GM23338 (cell line): ENCODE measurements at regions not wholly inside any gene's neighbourhood (a gene's known extent, or its start where the extent isn't known, plus 50 kb on each side); places are given as distances from the start of the nearest gene placed in this dataset.

ENCODE experiments used
- ATAC-seq: fragments of 200-7000 bp; cut with Tn5 transposase; 3 replicates; pipeline ENCODE4 v1.9.1; 2020
- DNase-seq: peaks from one replicate; pipeline ENCODE4 v3.0.0-alpha.2; 2015; ENCODE audit warnings: low spot score
- H2AFZ ChIP-seq: fragments of 200-600 bp; sonication (generic); 2 replicates; pipeline ENCODE4 v1.8.0; 2016; ENCODE audit warnings: antibody characterized with exemption, mild to moderate bottlenecking, moderate library complexity
- H3F3A ChIP-seq: fragments of 200-600 bp; sonication (generic); replicated peaks from 2 replicates; pipeline ENCODE4 v1.8.0; 2017; ENCODE audit warnings: antibody characterized with exemption, mixed run types, low read depth
- H3K27ac ChIP-seq: fragments of 200-600 bp; sonication (generic); 2 replicates; pipeline ENCODE4 v1.6.1; 2016; ENCODE audit warnings: low read depth
- H3K27me3 ChIP-seq: fragments of 200-600 bp; sonication (generic); 2 replicates; pipeline ENCODE4 v1.8.0; 2016; ENCODE audit warnings: mild to moderate bottlenecking, mixed run types, moderate library complexity; ENCODE audit not compliant: insufficient read depth
- H3K36me3 ChIP-seq: fragments of 200-600 bp; sonication (generic); 2 replicates; pipeline ENCODE4 v1.8.0; 2016; ENCODE audit warnings: mild to moderate bottlenecking; ENCODE audit not compliant: insufficient read depth
- H3K4me1 ChIP-seq: fragments of 200-600 bp; sonication (generic); 2 replicates; pipeline ENCODE4 v1.8.0; 2016; ENCODE audit warnings: mild to moderate bottlenecking, moderate library complexity; ENCODE audit not compliant: insufficient read depth
- H3K4me2 ChIP-seq: fragments of 200-600 bp; sonication (generic); 2 replicates; pipeline ENCODE4 v1.7.1; 2017; ENCODE audit warnings: mixed run types
- H3K4me3 ChIP-seq: fragments of 200-600 bp; sonication (generic); 2 replicates; pipeline ENCODE4 v1.6.1; 2016; ENCODE audit warnings: mixed run types
- H3K79me2 ChIP-seq: fragments of 200-600 bp; sonication (generic); replicated peaks from 2 replicates; pipeline ENCODE4 v1.8.0; 2017; ENCODE audit warnings: mild to moderate bottlenecking; ENCODE audit not compliant: insufficient read depth
- H3K9me2 ChIP-seq: fragments of 200-600 bp; sonication (generic); 2 replicates; pipeline ENCODE4 v1.8.0; 2017; ENCODE audit not compliant: insufficient read depth
- H4K20me1 ChIP-seq: fragments of 200-600 bp; sonication (generic); replicated peaks from 2 replicates; pipeline ENCODE4 v1.8.0; 2017; ENCODE audit warnings: mild to moderate bottlenecking; ENCODE audit not compliant: insufficient read depth
- H3K27ac Mint-ChIP-seq: 2 replicates; pipeline ENCODE4 v1.8.0; 2020; ENCODE audit warnings: inconsistent platforms, mild to moderate bottlenecking, moderate library complexity, mixed read lengths
- H3K27me3 Mint-ChIP-seq: 3 replicates; pipeline ENCODE4 v1.8.0; 2022; ENCODE audit warnings: low read depth, mild to moderate bottlenecking, moderate library complexity, mixed read lengths, inconsistent platforms; ENCODE audit not compliant: insufficient read depth, poor library complexity
- H3K36me3 Mint-ChIP-seq: 3 replicates; pipeline ENCODE4 v1.8.0; 2021; ENCODE audit warnings: low read depth, mild to moderate bottlenecking, inconsistent platforms, moderate library complexity, mixed read lengths
- H3K4me1 Mint-ChIP-seq: 3 replicates; pipeline ENCODE4 v1.8.0; 2020; ENCODE audit warnings: mild to moderate bottlenecking, inconsistent platforms, mixed read lengths
- H3K4me3 Mint-ChIP-seq: 3 replicates; pipeline ENCODE4 v1.8.0; 2021; ENCODE audit warnings: moderate library complexity, mild to moderate bottlenecking, inconsistent platforms, mixed read lengths
- H3K9me3 Mint-ChIP-seq: 3 replicates; pipeline ENCODE4 v1.8.0; 2020; ENCODE audit warnings: moderate library complexity, mild to moderate bottlenecking, inconsistent platforms, mixed read lengths
- CREB1 ChIP-seq: fragments of 250-450 bp; sonication (Bioruptor Pico); IDR thresholded peaks from 2 replicates; pipeline ENCODE4 v1.5.0; 2020; ENCODE audit warnings: low read depth, mild to moderate bottlenecking, moderate library complexity
- CTCF ChIP-seq, 2 experiments: fragments of 200-600 bp in 1 of 2; sonication (generic) in 1 of 2; conservative IDR thresholded peaks; 2 replicates each; pipeline versions ENCODE4 v1.5.1 to v1.6.1; 2016 to 2017; ENCODE audit warnings: antibody characterized with exemption in 2 of 2, low read depth in 2 of 2, mild to moderate bottlenecking in 2 of 2, moderate library complexity in 1 of 2
- EZH2 ChIP-seq: fragments of 200-600 bp; sonication (generic); IDR thresholded peaks from one replicate; pipeline ENCODE4 v1.8.0; 2017; ENCODE audit warnings: antibody characterized with exemption, mild to moderate bottlenecking, low read depth; ENCODE audit not compliant: unreplicated experiment
- EZH2phosphoT487 ChIP-seq: fragments of 200-600 bp; sonication (generic); IDR thresholded peaks from one replicate; pipeline ENCODE4 v1.8.1; 2018; ENCODE audit warnings: antibody characterized with exemption; ENCODE audit not compliant: unreplicated experiment
- JUNB ChIP-seq: IDR thresholded peaks from one replicate; pipeline ENCODE4 v1.6.1; 2016; ENCODE audit warnings: antibody characterized with exemption; ENCODE audit not compliant: unreplicated experiment
- NANOG ChIP-seq: IDR thresholded peaks from 2 replicates; pipeline ENCODE4 v1.6.1; 2016; ENCODE audit warnings: antibody characterized with exemption, borderline replicate concordance
- POLR2AphosphoS5 ChIP-seq: IDR thresholded peaks from 2 replicates; pipeline ENCODE4 v1.6.1; 2016; ENCODE audit warnings: antibody characterized with exemption, low read depth
- ZNF114 ChIP-seq: fragments of 250-450 bp; sonication (Bioruptor Pico); IDR thresholded peaks from 2 replicates; pipeline ENCODE4 v1.5.0; 2020; ENCODE audit warnings: mild to moderate bottlenecking, moderate library complexity
- ZNF331 ChIP-seq: fragments of 250-450 bp; sonication (Bioruptor Pico); IDR thresholded peaks from 2 replicates; pipeline ENCODE4 v1.5.0; 2020; ENCODE audit warnings: low read depth, mild to moderate bottlenecking, moderate library complexity
- TF ChIP-seq, protein P1 (sequence below): IDR thresholded peaks from one replicate; pipeline ENCODE4 v1.6.1; 2018; ENCODE audit warnings: antibody characterized with exemption; ENCODE audit not compliant: unreplicated experiment

DNA sequence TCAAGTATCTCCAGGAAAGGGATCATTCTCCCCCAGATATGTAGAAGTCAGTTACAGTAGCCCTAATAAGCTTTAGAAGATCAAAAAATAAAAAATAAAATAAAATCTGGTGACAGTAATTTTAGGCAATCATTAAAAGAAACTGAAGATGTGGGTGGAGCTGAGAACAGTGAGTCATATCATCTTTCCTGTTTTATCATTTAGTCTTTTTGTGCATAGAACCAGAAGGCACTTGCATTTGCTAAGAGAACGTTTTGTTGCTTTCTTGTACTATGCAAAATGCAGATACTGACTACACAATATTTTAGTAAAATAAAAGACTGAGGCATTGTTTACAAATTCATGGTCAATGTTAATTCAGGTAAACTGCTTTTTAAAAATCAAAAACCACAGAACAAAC, 497.4 kb upstream of the EPHA7 start (continued):
- no peak for TF ChIP-seq CTCF (conservative IDR thresholded peaks at IDR 0.05; ENCODE audit: low read depth in 2 of 2)
- no peak for TF ChIP-seq JUNB
- no peak for TF ChIP-seq ZNF114 (CRISPR knock-in tag)
- no peak for TF ChIP-seq EZH2
- no peak for TF ChIP-seq NANOG
- no peak for TF ChIP-seq CREB1
- TF ChIP-seq, protein P1, sequence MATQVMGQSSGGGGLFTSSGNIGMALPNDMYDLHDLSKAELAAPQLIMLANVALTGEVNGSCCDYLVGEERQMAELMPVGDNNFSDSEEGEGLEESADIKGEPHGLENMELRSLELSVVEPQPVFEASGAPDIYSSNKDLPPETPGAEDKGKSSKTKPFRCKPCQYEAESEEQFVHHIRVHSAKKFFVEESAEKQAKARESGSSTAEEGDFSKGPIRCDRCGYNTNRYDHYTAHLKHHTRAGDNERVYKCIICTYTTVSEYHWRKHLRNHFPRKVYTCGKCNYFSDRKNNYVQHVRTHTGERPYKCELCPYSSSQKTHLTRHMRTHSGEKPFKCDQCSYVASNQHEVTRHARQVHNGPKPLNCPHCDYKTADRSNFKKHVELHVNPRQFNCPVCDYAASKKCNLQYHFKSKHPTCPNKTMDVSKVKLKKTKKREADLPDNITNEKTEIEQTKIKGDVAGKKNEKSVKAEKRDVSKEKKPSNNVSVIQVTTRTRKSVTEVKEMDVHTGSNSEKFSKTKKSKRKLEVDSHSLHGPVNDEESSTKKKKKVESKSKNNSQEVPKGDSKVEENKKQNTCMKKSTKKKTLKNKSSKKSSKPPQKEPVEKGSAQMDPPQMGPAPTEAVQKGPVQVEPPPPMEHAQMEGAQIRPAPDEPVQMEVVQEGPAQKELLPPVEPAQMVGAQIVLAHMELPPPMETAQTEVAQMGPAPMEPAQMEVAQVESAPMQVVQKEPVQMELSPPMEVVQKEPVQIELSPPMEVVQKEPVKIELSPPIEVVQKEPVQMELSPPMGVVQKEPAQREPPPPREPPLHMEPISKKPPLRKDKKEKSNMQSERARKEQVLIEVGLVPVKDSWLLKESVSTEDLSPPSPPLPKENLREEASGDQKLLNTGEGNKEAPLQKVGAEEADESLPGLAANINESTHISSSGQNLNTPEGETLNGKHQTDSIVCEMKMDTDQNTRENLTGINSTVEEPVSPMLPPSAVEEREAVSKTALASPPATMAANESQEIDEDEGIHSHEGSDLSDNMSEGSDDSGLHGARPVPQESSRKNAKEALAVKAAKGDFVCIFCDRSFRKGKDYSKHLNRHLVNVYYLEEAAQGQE, result no peak
- no peak for TF ChIP-seq POLR2AphosphoS5
- TF ChIP-seq EZH2phosphoT487, result no peak
- TF ChIP-seq ZNF331 (CRISPR knock-in tag), result no peak

DNA sequence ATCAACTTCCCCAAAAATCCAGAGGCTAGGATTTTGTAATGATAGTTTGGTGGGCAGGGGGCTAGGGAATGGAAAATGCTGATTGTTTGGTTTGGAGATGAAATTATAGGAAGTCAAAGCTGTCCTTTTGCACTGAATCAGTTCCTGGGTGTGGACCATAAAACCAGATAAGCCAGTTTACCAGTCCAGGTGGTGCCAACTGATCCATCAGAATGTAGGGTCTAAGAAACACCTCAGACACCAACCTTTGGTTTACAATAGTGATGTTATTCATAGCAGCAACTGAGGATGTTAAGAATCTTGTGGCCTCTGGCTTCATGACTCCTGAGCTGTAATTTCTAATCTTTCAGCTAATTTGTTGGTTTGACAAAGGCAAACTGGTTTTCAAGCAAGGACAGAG, 496.6 kb upstream of the EPHA7 start:
- Histone ChIP-seq H3K9me2 (no peaks in the 10 kb centered on the region; the same call in 1 of the 2 replicates), H3K4me3 (no peak overlapping the region), H3K27ac (no peak overlapping the region), H3K27me3 (no peaks in the 10 kb centered on the region), H3K79me2 (no peaks in the 10 kb centered on the region), H2AFZ (peak overlapping the region; percentile 33; the same call in 1 of the 2 replicates), H3K4me1 (peaks cover 9% of the 10 kb centered on the region; the same call in 1 of the 2 replicates), H4K20me1 (no peaks in the 10 kb centered on the region), H3K4me2 (no peak overlapping the region), H3K36me3 (no peaks in the 10 kb centered on the region), H3F3A (no peaks in the 10 kb centered on the region)
- H3K36me3 Mint-ChIP-seq, result no peaks in the 10 kb centered on the region; the same call in 2 of the 3 replicates
- TF ChIP-seq CREB1 (no peak), EZH2phosphoT487 (no peak)
- TF ChIP-seq, protein P1, result no peak
- DNase-seq (no peak), ATAC-seq (no peak)
- no peak overlapping the region; the same call in 1 of the 2 replicates for H3K27ac Mint-ChIP-seq
- peaks cover 2% of the 10 kb centered on the region for H3K27me3 Mint-ChIP-seq
- H3K4me3 Mint-ChIP-seq, result no peak overlapping the region
- peaks cover 5% of the 10 kb centered on the region for H3K4me1 Mint-ChIP-seq
- H3K9me3 Mint-ChIP-seq, result no peaks in the 10 kb centered on the region
